AG09319 (cell line): ENCODE measurements at regions not wholly inside any gene's neighbourhood (a gene's known extent, or its start where the extent isn't known, plus 50 kb on each side); places are given as distances from the start of the nearest gene placed in this dataset.

Experiments used
- DNase-seq: peaks from one replicate; pipeline ENCODE4 v3.0.0-alpha.2; 2010; ENCODE audit warnings: low read depth; ENCODE audit errors: extremely low read depth
- CTCF ChIP-seq: IDR thresholded peaks from 2 replicates; pipeline ENCODE4 v1.5.1; 2011; ENCODE audit warnings: low read depth, mild to moderate bottlenecking, inconsistent platforms, low read length, moderate library complexity

GRCh38 chr16:87063543-87063942 is 253.6 kb downstream of the C16orf95 start:
- no peak for DNase-seq
- no peak for TF ChIP-seq CTCF

DNA sequence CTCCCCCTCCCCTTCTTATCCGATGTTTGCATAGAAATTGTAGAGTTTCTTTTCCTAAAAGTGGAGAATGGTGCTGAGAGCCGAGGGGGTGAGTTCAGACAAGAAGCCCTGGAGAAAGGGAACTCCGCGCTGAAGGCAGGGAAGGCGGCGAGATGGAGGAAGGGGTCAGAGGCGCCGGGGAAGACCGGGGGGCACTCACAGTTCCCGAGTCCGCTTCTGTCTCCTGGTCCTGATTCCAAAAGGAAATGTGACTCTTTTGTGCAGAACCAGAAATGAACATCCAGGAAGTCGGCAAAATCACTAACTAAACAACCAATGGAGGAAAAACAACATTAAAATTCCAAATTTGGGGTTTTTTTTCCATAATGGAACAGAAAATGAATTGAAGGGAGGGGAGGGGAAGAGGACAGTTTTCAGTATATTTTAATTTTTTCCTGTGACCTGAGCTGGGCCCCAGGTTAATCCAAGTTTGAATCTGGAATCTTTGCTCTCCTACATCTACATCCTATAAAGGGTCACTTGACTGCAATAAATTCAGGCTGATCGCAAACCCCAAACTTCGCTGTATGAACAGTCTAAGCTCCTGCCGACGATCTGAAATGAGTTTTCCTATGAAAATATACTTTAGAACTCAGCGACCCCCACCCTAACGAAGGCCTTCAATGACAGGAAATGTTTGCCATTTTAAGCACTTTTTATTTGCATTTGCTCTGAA is 252.3 kb downstream of the C16orf95 start:
- no peak for TF ChIP-seq CTCF

DNA sequence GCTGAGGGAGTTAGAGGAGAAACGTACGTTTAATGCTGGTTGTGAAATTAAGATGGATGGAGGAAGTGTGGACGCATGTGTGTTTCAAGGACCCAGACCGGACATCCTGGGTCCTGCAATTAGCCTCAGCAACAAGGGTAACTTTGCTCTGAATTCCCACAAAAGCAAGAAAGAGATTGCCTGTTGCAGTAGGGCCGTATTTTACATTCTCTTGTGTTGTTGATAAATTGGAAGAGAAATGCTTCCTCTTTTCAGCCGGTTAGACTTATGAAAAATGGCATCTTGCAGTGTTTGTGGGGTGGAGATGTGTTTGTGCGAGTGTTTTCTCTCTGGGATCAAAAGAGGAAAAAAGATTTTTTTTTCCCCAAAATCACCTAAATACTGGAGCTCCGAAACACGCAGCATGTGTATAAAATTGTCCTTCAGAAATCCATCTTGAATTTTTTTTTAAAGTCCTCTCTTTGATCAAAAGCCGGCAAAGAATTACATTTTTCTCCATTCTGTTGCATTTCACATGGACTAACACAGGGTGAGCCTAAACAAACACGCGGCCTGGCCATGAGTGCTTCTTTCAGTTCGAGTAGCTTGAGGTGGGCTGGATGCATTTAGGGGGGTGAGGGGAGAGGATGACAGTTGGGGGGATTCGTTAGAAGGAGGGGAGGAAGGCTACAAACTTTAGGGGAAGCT is 251.6 kb downstream of the C16orf95 start:
- no peak for DNase-seq
- TF ChIP-seq CTCF, result no peak

More for the DNA sequence above, 252.3 kb downstream of the C16orf95 start:
- no peak for DNase-seq

GRCh38 chr16:87066133-87067002 is 250.8 kb downstream of the C16orf95 start:
- DNase-seq, result no peak
- TF ChIP-seq CTCF, result no peak

- no peak for TF ChIP-seq CTCF
- no peak for DNase-seq
Observed at GRCh38 chr16:87067003-87067556, 250.1 kb downstream of the C16orf95 start.

DNA sequence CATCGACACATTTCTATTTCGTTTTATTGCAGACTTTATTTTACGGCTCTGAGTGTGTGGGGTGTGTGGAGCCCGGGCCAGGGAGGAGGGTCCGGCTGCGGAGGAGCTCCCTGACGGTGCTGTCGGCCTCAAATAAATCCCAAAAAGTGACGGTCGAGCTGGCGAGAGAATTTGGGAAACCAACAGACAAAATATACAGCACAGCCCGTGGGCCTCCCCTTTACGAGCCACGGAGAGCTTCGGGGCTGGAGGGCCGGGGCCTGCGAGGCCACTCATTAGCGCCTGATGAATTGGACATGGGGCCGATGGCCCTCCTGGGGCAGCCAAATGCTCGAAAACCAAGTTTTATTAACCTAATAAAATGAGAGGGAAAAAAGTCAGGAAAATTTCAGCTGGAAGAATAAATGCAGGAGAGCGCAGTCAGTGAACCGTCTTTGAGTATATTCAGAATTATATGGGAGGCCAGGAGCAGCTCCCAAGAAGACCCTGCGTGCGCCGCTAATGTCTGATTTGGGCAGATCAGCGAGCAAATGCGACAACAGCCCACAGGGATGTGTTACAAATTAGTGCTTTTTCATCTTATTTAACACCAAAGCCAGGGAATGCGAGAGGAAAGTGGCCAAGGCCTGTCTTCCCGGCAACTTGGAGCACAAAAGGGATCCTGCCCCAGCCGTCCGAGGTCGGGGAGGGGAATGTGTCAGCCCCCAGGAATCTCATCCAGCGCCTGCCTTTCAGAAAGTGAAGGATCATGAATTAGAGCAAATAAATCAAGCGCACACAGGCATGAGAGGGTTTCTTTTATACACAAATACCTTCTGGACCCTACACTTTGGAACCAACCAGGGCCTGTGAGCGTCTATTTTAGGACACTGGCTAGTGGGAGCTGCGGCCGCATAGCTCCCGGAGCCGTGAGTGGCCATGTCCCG is 249.1 kb downstream of the C16orf95 start:
- no peak for DNase-seq
- TF ChIP-seq CTCF, result no peak
